GM12878 (cell line): ENCODE measurements at regions not wholly inside any gene's neighbourhood (a gene's known extent, or its start where the extent isn't known, plus 50 kb on each side); places are given as distances from the start of the nearest gene placed in this dataset.

Experiments
- ASH2L ChIP-seq: fragments of 300-600, 200-600 bp; sonication (generic); IDR thresholded peaks from 2 replicates; pipeline ENCODE4 v1.6.1; 2017; ENCODE audit warnings: low read depth, mild to moderate bottlenecking, borderline replicate concordance
- ATF3 ChIP-seq: IDR thresholded peaks from 2 replicates; pipeline ENCODE4 v1.6.1; 2011; ENCODE audit warnings: low read depth, mild to moderate bottlenecking, low read length, moderate library complexity, borderline replicate concordance; ENCODE audit errors: extremely low read depth
- ATF7 ChIP-seq: fragments of 450-650 bp; IDR thresholded peaks from 2 replicates; pipeline ENCODE4 v1.6.1; 2016; ENCODE audit warnings: low read depth, mild to moderate bottlenecking
- CREM ChIP-seq: IDR thresholded peaks from 2 replicates; pipeline ENCODE4 v1.6.1; 2014; ENCODE audit warnings: antibody characterized with exemption, low read depth
- CTCF ChIP-seq, 3 experiments: IDR thresholded peaks in 2 of 3; conservative IDR thresholded peaks in 1 of 3; 2 replicates each; pipeline ENCODE4 v1.5.1; 2011; ENCODE audit warnings: low read depth in 3 of 3, low read length in 3 of 3, mild to moderate bottlenecking in 3 of 3, control low read depth in 2 of 3, moderate library complexity in 2 of 3, inconsistent platforms in 1 of 3, mixed read lengths in 1 of 3; ENCODE audit not compliant: control insufficient read depth in 2 of 3, insufficient read depth in 1 of 3; ENCODE audit errors: extremely low read depth in 1 of 3
- EP300 ChIP-seq, 2 experiments: fragments of 150-350 bp in 1 of 2; IDR thresholded peaks; 2 replicates each; pipeline ENCODE4 v1.6.1; 2011 to 2012; ENCODE audit warnings: low read depth in 2 of 2, low read length in 2 of 2, borderline replicate concordance in 1 of 2, improper control_type of control experiment in 1 of 2, inconsistent platforms in 1 of 2; ENCODE audit not compliant: control insufficient read depth in 1 of 2
- FOXM1 ChIP-seq: IDR thresholded peaks from 2 replicates; pipeline ENCODE4 v1.6.1; 2012; ENCODE audit warnings: low read depth, mild to moderate bottlenecking, inconsistent platforms, low read length, moderate library complexity
- HDGF ChIP-seq: fragments of 450-650 bp; IDR thresholded peaks from 2 replicates; pipeline ENCODE4 v1.6.1; 2016; ENCODE audit warnings: antibody characterized with exemption
- HSF1 ChIP-seq: fragments of 150-350 bp; IDR thresholded peaks from 2 replicates; pipeline ENCODE4 v1.6.1; 2014; ENCODE audit warnings: mild to moderate bottlenecking, low read depth, low read length
- JUNB ChIP-seq: IDR thresholded peaks from 2 replicates; pipeline ENCODE4 v1.6.1; 2016; ENCODE audit warnings: antibody characterized with exemption, mild to moderate bottlenecking
- LARP7 ChIP-seq: fragments of 450-650 bp; IDR thresholded peaks from 2 replicates; pipeline ENCODE4 v1.6.1; 2017; ENCODE audit warnings: mild to moderate bottlenecking
- NFXL1 ChIP-seq: fragments of 450-650 bp; IDR thresholded peaks from 2 replicates; pipeline ENCODE4 v1.6.1; 2017; ENCODE audit warnings: antibody characterized with exemption, mild to moderate bottlenecking, borderline replicate concordance
- NR2C2 ChIP-seq: IDR thresholded peaks from 2 replicates; pipeline ENCODE4 v1.6.1; 2011; ENCODE audit warnings: borderline replicate concordance, low read depth; ENCODE audit not compliant: control insufficient read depth, insufficient read length
- PAX5 ChIP-seq: IDR thresholded peaks from 2 replicates; pipeline ENCODE4 v1.6.1; 2011; ENCODE audit warnings: low read depth, low read length, borderline replicate concordance
- PAX8 ChIP-seq: fragments of 450-650 bp; IDR thresholded peaks from 2 replicates; pipeline ENCODE4 v1.6.1; 2017; ENCODE audit warnings: mild to moderate bottlenecking, moderate library complexity
- RELB ChIP-seq: fragments of 450-650 bp; IDR thresholded peaks from 2 replicates; pipeline ENCODE4 v1.6.1; 2017; ENCODE audit warnings: low read depth, mild to moderate bottlenecking, moderate library complexity

GRCh38 chr12:18165422-18165871, 75.5 kb upstream of the RERGL start (continued):
- no peak for TF ChIP-seq CTCF (IDR thresholded peaks at IDR 0.05 in 2 of 3, conservative IDR thresholded peaks at IDR 0.05 in 1 of 3; ENCODE audit: control insufficient read depth in 2 of 3, extremely low read depth in 1 of 3, insufficient read depth in 1 of 3, low read depth in 3 of 3, low read length in 3 of 3)
- no peak for TF ChIP-seq NR2C2
- peak; percentile 98 for TF ChIP-seq PAX5
- no peak for TF ChIP-seq ASH2L
- no peak for TF ChIP-seq LARP7
- peak; percentile 62 for TF ChIP-seq ATF7
- no peak for TF ChIP-seq HSF1
- TF ChIP-seq PAX8: no peak
- TF ChIP-seq NFXL1: no peak
- TF ChIP-seq HDGF: no peak
- peak; percentile 89 to 90 for TF ChIP-seq EP300 (IDR thresholded peaks at IDR 0.05; ENCODE audit: borderline replicate concordance in 1 of 2, control insufficient read depth in 1 of 2, low read depth in 2 of 2, low read length in 2 of 2)
- TF ChIP-seq ATF3: no peak
- peak; percentile 98 for TF ChIP-seq JUNB
- peak; percentile 62 for TF ChIP-seq RELB
- TF ChIP-seq FOXM1: peak; percentile 50; the same call in 1 of the 2 replicates
- TF ChIP-seq CREM: peak; percentile 54; the same call in 1 of the 2 replicates
